ENCODE measurements at regions not wholly inside any gene's neighbourhood (a gene's known extent, or its start where the extent isn't known, plus 50 kb on each side); places are given as distances from the start of the nearest gene placed in this dataset.
"Not testable (repeated sequence)": the region's sequence is repeated elsewhere in the genome, so short reads cannot be mapped to it uniquely, and the experiment has no call there.

DNA sequence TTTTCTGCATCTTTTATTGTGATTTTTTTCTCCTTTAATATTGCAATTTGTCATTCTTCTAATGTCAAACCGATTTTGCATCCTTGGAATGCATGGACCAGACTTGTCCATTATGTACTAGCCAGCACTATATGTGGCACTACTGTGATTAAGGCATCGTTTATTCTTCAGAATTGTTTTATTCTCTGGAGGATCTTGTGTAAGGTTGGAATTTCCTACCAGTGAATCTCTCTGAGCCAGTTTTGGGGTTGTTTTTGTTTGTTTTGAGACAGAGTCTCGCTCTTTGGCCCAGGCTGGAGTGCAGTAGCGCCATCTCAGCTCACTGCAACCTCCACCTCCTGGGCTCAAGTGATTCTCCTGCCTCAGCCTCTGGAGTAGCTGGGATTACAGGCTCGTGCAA, 58.5 kb downstream of the IGLL5 start:
- no peak for DNase-seq

DNA sequence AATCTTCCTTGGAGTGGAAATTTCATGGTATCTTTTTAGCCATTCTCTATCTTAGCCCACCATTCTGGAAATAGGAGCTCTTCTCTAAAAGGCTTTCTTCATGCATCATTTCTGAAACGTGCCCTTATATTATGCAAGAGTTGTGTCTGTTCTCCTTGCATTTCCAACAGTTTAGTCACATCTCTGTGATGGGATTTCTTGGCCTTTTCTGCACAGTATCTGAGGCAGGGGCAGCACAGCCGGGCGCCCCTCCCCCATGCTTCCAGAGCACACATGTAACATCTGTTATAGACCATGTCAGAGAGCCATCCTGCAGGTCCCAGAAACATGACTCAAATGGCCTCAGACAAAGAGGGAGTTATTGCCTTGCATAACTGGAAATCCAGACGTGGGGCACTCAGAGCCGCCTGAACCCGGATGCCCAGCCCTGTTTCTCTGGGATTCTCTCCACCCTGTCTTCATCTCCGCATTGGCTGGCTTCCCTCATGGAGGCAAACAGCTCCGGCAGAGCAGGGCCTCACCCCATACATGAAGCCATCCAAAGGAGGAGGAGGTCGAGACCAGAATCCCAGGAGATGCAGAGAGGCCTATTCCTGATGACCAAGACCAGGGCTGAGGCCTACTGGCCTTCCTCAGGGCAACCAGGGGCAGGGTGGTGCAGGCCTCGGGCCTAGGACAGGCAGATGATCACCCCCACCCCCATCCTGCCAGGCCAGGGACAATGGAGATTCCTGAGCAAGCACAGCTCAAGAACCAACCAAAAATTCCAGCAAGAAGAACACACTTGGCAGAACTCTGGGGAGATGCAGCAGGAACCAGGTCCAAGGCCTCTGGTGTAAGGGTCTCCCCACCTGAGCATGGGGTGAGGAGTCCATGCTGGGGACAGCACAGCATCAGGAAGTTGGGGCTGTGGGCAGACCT, 61.3 kb downstream of the IGLL5 start:
- DNase-seq = no peak

GRCh38 chr22:22949953-22950352, 62.3 kb downstream of the IGLL5 start:
- no peak for DNase-seq

GRCh38 chr22:22951035-22951434, 63.4 kb downstream of the IGLL5 start:
- DNase-seq = no peak

DNA sequence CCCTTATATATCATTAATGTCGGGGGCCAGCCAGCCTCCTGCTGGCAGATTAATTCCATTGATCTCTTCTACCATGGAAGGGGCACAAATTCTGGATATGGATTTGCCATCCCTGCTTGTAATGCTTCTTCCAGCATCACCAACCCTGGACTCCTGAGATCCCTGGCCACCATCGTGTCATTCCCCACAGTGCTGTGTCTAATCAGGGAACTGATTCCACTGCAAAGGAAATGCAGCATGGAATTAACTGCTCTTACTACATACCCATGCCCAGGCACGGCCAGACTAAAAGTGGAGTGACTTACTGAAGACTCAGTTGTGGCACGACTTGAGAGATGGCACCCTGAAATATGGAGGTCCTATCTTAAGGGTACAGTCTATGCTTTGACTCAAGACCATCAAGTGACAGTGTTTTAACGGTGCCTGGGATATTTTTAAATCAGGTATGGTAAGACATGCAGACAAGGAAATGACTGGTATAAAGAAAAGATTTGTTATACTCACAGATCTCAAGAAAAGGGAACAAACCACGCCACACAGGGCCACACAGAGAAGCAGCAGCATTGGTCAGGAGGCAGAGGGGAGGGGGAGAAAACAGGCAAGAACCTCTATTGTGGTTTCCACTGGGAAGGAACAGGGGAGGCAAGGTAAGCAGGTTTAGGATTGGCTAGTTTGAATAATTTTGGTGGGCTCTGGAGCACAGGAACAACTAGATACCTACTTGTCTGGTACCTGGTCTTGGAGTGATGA, 65.1 kb downstream of the IGLL5 start:
- no peak for DNase-seq

DNA sequence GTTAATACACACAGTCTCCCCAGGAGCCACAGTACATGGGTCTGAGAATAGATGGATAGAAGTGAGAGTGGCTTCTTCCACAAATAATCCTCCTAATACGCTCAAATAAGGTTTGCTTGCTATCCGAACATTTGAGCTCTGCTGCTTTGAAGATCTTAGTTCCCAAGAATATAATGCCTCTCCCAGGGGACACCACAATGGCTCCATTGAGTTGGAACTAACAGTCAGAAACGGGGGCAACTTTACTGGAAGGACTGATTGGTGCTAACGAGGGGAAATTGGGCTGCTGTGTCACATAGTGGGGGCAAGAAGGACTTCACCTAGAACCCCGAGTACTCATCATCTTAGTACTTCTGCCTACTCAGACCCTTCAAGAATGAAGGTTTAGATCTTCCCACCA, 66.2 kb downstream of the IGLL5 start:
- no peak for DNase-seq

- no peak for DNase-seq
Observed at GRCh38 chr22:22954656-22955055, 67.0 kb downstream of the IGLL5 start.

DNA sequence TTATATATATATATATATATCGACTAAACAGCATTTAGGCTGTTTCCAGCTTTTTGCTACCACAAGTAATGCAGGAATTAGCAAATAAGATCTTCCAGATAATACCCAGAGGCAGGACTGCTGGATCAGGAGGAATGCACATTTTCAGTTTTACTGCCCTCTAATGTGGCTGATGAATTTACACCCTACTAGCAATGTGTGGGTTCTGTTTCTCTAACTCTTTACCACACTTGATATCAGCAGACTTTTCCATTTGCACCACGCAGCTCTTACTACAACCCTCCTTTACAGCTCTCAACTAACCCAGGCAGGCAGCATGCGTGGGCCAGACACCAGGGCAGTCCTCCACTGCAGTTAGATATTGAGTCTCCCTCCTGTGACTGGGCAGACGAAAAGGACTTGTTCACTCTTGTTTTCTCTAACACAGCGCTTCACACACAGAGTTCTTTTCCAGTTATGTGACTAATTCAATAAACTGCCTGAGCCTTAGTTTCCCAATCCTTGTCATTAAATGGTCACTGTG, 67.7 kb downstream of the IGLL5 start:
- DNase-seq = no peak

- peak; percentile 50 for DNase-seq
Observed at GRCh38 chr22:22955866-22956535, 68.4 kb downstream of the IGLL5 start.

GRCh38 chr22:22957090-22957489, 69.5 kb downstream of the IGLL5 start:
- no peak for DNase-seq

- DNase-seq = no peak
Observed at GRCh38 chr22:22958621-22959020, 71.0 kb downstream of the IGLL5 start.

DNA sequence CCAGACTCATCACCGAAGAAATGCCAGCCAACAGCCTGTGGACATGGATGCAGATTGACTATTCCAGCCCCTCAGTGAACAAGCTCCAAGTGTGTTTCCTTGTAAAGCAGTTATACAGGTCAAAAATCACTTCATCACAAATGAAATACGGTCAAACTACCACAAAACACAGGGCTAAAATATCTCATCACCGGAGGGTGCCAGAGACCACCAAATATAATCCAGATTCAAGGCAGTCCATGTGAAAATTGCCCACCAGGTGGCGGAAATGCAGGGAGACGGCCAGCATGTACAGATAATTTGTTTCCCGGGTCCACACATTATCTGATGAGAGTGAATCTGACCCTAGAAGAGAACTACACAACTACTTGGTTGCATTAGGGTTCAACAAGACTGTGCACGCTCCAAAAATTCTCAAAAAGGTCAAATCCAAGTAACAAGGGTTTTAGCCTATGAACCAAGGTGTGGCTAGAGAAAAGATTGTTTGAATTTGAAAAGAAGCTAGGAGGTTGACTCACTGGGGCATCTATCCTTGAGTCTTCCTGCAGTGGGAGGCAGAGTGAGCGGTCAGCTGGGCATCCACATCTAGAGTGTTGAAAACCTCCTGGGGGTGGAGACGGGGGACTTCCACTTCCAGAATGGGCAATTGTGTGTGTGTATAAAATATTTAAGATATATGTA, 71.7 kb downstream of the IGLL5 start:
- DNase-seq = peak; percentile 52

DNA sequence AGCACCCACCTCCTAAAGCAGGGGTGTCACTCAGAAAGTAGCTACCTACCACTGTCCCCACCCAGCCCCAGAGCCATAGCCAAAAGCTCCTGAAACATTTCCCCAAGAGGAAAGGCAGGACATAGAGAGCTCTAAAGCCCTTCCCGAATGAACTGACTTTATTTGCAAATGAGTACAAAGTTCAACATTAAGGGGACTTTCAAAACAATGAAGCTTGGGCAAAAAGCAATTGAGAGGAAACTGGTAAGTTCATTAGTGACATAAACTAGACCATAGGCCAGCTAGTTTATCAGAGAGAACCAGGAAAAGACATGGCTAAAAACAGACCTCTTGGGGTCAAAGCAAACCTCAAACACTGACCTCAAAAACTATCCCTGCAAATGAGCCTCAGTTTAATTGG, 72.7 kb downstream of the IGLL5 start:
- DNase-seq = no peak

DNA sequence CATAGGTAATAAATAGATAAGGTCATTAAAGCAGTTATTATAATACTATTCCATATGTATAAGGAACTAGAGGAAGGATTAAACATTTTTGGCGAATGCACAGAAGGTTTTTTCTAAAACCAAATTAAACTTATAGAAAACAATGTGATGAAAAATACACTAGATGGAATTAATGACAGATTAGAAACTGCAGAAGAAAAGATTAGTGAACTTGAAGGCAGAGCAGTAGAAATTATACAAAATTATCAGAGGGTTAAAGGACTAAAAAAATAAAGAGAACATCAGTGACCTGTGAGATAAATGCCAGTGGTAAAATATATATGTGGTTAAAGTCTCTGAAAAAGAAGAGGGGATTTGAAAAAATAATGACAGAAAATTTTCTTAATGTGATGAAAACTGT, 74.0 kb downstream of the IGLL5 start:
- DNase-seq = no peak

DNA sequence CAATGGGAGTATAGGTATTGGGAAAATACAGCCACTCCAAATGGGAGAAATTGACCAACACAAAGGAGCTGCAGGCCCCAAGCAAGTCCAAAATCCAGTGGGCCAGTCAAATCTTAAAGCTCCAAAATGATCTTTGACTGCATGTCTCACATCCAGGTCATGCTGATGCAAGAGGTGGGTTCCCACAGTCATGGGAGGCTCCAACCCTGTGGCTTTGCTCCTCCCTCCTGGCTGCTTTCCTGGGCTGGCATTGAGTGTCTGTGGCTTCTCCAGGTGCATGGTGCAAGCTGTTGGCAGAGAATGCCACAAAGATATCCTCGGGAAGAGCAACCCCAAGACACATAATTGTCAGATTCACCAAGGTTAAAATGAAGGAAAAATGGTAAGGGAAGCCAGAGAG, 80.8 kb downstream of the IGLL5 start:
- DNase-seq = no peak

DNA sequence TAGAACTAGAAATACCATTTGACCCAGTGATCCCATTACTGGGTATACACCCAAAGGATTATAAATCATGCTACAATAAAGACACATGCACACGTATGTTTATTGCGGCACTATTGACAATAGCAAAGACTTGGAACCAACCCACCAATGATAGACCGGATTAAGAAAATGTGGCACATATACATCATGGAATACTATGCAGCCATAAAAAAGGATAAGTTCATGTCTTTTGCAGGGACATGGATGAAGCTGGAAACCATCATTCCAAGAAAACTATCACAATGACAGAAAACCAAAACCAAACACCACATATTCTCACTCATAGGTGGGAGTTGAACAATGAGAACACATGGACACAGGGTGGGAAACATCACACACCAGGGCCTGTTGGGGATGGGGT, 85.0 kb downstream of the IGLL5 start:
- not testable (repeated sequence) for DNase-seq

GRCh38 chr22:22973336-22973735, 85.7 kb downstream of the IGLL5 start:
- no peak for DNase-seq

DNA sequence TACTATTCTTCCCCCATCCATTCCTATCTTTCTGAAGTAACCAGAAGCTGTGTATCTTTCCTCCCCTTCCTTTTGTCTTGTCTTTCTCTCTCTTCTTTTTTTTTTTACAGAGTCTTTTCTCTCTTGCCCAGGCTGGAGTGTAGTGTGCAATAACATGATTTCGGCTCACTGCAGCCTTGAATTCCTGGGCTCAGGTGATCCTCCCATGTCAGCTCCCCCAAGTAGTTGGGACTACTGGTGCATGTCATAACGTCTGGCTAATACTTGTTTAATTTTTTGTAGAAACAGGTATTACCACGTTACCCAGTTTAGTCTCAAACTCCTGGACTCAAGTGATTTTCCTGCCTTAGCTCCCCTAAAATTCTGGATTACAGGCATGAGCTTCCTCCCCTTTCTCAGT, 86.5 kb downstream of the IGLL5 start:
- DNase-seq = no peak

DNA sequence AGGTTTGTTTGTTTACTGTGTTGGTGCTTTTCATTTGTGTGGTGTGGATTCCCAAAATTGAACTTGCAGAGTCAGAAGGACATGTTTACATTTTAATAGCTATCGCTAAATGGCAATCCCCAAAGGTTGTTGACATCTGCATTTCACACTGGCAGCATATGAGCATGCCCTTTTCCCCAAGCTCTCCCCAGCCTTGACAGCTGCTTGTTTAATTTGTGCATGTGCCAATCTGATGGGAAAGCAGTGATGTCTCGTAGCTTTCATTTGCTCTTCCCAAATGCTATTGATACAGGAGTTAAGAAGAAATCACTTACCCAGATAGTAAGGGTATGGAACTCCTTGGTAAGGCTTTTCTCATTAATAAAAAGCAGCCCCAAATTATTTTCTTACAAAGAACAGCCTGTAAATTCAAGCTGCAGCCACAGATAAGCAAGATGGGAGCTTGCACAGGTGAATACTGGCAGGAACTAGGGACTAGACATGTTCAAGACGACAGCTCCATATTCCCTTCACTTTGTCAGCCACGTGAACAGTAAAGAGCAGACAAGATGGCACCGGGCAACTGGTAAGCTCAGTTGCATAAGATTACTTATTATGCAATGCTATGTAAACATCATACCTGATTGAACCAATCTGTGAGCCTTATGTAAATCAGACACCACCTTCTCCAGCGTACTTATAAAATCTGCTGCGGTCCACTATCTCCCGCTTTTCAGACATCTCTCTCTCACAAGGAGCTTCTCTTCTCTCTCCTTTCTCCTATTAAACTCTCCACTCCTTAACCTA, 87.4 kb downstream of the IGLL5 start:
- no peak for DNase-seq

- no peak for DNase-seq
Observed at GRCh38 chr22:22976033-22976922, 88.7 kb downstream of the IGLL5 start.

Data from central memory CD4-positive, alpha-beta T cell (primary cell).